Stimulated activated CD8-positive, alpha-beta memory T cell treated with anti-CD3 and anti-CD28 coated beads, Interleukin-2, amount 100 ng/mL, for 1 hour (primary cell): ENCODE measurements at regions not wholly inside any gene's neighbourhood (a gene's known extent, or its start where the extent isn't known, plus 50 kb on each side); places are given as distances from the start of the nearest gene placed in this dataset.

Experiments
- DNase-seq, 2 donors: peaks; one replicate each; pipeline ENCODE4 v3.0.0-alpha.2; 2020; ENCODE audit warnings: low read depth in 2 of 2

DNA sequence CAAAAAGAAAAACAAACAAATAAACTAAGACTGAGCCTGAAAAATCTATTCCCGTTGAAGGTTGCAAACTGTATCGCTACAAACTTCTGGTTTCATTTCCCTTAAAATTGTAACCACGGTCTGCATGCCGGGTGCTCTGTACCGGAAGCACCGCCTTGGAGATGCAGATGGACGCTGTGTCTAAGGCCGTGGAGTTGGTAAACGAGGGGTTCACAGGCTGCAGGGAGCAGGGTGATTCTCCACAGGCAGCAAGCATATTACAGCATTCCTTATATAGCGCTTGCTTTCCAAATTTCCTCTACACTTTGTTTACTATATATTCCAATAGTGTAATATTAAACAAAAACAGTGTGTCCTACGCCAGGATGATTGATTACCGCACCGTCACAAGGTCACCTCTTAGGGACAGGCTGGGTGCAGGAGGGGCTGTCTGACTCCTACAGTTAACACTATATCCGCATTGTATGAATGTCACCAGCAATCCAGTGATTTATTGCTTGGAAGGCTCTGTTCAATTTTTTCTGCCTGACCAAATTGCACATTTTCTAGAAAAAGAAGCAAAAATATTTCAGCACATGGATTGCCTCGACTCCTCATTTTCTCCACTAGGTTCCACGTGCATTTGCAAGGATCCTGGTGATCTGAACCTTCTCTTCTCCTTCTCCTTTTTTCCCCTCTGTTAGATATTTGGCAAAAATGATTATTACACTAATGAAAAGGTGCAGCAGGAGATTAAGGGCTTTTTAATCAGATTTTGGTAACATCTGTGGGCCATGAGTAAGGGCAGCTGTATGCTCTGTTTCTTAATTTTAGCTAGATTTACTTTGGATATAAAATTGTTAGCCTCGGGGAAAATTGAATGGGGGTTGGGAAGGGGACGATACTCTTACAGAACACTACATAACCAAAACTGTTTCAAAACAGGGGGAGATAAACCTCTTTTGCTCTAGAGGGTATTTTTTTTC, 325.8 kb upstream of the MGMT start:
- DNase-seq, result no peak

DNA sequence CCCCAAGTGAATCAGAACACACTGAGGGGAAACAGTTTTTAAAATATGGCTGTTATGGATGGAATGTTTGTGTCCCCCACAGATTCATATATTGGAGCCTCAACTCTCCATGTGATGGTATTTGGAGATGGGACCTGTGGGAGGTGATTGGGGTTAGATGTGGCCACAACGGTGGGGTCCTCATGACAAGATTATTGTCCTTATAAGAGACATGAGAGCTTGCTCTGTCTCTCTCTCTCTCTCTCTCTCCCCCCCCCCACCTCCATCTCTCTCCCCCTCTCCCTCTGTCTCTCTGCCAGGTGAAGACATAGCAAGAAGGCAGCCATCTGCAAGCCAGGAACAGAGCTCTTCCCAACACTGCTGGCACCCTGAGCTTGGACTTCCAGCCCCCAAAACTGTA, 315.8 kb upstream of the MGMT start:
- no peak for DNase-seq

- no peak for DNase-seq
Observed at GRCh38 chr10:129156406-129156805, 310.6 kb upstream of the MGMT start.

GRCh38 chr10:129157185-129157584, 309.9 kb upstream of the MGMT start:
- no peak for DNase-seq

DNA sequence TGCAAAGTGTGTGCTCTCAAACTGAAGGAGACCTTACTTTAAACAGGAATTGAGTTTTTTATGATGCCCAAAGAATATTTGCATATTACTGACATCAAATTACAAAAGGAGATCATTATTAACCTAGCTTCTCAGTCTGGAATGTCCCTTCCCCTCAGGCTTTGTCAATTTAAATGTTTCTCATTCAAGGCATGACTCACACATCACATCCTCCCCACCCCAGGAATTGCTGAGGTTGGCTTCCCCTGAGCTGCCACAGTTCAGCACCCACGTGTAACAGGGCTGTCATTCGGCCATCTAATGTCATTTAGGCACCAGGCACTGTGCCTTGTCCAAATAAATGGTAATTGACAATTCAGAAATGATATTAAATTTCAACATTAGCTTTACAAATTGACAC, 305.9 kb upstream of the MGMT start:
- DNase-seq, result no peak

DNA sequence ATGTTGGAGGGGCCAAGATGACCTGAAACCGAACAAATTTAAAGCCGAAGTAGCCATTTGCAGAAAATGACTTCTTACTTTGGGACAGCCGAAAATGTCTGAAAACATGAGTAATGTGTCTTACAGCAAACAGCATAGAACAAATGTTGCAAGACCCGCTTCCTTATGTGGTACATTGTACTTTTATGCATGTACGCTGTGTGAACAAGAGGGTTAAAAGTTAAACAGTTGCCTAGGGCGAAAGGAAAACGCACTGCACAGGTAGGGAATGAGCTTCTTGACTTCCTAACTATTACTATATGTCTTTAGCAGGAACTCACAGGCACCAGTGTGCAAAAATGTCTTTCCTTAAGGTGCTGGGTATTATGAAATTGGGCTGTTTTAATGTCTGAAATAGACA, 303.5 kb upstream of the MGMT start:
- DNase-seq, result no peak

GRCh38 chr10:129165076-129165720, 301.8 kb upstream of the MGMT start:
- no peak for DNase-seq

DNA sequence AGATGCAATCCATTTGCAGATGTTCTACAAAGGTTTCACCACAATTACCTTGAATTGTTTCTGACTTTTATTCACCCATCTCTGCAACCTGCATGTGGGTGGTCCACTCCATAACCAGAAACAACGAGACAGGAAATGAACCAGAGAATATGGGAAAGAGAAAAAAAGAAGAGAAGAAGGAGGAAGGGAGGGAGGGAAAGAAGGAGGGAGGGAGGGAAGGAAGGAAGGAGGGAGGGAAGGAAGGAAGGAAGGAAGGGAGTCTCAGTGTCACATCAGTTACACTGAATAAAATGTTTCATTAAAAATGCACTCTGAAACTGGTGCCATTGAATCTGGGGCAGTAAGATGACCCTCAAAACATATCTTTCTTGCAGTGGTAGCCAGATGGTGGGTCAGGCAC, 301.3 kb upstream of the MGMT start:
- no peak for DNase-seq

- DNase-seq, result no peak
Observed at GRCh38 chr10:129168660-129169059, 298.4 kb upstream of the MGMT start.

GRCh38 chr10:129169115-129169514, 297.9 kb upstream of the MGMT start:
- DNase-seq, result no peak

DNA sequence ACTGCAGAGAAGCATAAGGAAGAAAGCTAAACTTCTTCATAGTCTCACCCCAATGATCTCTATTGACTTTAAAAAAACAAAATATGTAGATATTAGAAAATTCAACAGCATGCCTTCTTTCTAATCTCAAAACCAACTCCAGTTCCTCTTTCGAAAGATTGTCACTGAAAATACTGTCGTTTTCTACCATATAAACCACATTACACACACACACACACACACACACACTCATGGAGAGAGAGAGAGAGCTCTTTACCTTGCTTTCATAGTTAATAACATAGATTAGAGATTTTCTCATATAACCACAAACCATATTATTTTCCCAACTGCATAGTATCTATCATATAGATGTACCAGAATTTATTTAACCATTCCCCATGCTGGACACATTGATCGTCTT, 296.2 kb upstream of the MGMT start:
- no peak for DNase-seq

- DNase-seq, result no peak
Observed at GRCh38 chr10:129171812-129172211, 295.2 kb upstream of the MGMT start.

GRCh38 chr10:129174232-129175014, 292.6 kb upstream of the MGMT start:
- no peak for DNase-seq

DNA sequence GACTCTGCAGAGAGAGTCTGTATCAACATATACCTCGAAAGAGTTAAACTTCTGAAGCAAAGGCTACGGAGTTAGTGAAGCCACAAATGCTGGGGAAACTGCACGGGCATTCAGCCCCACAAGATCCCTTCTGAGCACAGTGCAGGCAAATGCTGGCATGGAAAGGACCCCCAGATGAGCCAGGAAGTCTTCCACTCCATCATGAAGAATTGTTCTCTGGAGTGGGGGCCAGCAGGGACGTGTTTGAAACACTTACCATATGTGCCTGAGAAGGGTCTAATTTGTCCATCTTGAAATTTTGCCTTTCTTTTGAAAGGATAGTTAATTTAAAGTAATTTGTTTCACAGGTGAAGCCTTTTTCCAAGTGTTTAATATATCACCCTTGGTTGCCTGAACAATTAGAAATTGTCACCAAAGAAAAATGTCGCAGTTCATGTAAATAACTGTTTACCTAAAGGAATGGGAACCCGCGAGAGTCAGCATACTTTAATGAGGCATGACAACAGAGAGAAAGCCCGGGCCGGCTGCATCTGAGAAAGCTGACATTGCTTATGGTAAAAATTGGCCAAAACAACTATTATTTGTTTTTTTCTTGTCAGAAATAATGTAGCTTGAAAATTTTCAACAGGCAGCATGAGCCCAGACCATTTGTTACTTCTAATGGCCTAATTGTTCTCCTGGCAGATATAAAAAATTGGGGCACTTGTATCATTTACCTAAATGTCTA, 287.6 kb upstream of the MGMT start:
- no peak for DNase-seq

GRCh38 chr10:129179972-129180678, 286.9 kb upstream of the MGMT start:
- no peak for DNase-seq

DNA sequence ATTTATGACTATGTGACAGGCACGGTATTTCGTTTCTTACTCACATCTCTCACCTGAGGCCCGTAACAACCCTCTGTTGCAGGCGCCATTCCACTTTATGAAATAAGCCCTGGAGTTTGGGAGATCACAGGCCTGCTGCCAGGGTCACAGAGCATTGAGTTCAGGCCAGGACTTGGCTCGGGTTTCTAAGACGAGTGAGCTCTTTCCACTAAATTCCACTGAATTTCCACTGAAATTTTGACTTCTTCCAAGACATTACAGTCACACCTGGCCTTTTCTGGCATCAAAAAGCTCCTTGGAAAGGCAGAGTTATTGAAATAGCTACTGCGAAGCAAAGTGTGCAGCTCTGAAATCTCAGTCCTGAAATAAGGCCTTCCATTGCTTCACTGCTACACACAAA, 282.8 kb upstream of the MGMT start:
- DNase-seq, result no peak

GRCh38 chr10:129187331-129187730, 279.7 kb upstream of the MGMT start:
- no peak for DNase-seq

DNA sequence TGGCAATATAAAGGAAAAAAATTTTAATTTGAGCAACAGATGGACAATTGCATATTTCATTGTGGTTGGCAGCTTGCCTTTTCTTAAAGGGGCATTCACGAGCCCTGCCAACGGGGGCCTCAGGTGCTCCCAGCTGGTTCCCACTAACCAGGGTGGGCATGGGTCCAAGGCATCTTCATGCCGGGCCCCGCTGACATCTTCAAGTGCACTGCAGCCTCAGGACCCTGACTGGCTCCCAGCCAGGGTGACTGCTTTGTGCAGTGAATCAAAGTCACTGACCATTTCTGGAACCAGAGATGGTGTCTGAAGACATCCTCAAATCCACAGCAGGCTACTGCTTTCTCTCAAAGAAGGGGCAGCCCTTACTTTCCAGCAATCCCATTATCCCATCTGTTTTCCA, 275.2 kb upstream of the MGMT start:
- DNase-seq, result no peak

DNA sequence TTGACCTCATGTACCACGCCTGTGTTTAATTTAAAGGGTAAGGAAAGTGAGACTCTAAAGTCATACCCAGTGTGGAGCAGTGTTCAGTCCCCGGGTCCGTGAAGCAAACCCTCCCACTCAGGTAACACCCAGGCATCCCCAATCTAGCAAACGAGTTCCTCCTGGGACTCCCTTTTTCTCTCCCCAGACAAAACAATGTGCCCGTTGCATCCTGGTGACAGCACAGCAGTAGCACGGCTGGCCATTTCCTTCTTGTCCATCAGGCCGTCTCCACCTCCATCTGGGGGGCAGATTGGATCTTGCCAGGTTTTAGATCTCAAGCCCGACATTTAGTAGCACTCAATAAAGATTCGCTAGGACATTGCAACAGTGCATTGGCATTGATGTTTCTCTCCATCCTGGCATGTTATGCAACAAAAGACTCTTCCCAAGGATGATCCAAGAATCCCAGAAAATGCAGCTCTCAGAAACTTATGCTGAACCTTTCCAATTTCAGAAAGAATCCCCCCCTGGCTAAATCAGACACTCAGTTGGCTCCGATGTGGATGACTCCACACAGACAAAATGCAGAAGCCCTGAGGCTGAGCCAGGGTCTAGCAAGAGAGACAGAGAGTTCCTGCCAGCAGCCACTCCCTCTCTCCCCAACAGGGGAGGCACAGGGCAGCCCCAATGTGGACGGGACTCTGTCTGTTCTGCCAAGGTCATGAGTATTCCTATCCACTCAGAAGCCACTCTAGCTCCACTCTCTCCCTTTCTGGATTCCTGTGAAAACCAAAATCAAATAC, 274.5 kb upstream of the MGMT start:
- no peak for DNase-seq

DNA sequence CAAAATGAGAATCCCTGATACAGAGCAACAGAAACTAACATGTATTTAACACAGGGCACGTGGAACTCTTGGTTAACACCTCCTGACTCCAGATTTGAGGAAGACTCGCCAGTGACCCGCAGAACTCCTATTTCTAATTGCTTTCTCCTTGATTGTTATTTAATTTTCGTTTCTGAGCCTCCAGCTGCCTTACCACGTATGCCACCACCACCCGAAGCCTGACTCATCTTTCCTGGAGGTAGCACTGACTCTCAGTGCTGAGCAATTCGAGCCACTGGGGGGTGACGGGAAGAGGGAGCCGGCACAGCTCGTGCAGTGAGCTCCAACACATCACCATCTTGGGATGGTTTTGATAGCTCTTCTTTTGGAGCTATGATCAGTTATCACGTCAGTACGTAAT, 273.9 kb upstream of the MGMT start:
- DNase-seq, result no peak
